ENCODE measurements at regions not wholly inside any gene's neighbourhood (a gene's known extent, or its start where the extent isn't known, plus 50 kb on each side); places are given as distances from the start of the nearest gene placed in this dataset.

DNA sequence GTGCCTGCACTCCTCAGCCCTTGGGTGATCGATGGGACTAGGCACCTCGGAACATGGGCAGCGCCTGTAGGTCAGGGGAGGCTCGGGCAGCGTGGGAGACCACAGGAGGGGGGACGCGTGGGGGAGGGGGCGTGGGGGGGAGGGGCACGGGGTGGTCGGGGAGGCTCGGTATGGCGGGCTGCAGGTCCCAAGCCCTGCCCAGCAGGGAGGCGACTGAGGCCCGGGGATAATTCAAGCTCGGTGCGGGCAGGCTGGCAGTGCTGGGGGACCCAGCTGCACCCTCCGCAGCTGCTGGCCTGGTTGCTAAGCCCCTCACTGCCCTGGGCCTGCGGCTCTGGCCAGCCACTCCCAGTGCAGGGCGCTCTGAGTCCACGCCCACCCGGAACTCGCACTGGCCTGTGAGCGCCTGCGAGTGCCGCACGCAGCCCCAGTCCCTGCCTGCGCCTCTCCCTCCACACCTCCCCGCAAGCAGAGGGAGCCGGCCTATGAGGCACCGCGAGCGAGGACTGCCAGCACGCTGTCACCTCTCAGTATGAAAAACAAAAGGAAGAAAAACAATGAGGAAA is 1698.3 kb upstream of the RAG2 start:
- no peak for DNase-seq (ENCODE audit: low spot score)

DNA sequence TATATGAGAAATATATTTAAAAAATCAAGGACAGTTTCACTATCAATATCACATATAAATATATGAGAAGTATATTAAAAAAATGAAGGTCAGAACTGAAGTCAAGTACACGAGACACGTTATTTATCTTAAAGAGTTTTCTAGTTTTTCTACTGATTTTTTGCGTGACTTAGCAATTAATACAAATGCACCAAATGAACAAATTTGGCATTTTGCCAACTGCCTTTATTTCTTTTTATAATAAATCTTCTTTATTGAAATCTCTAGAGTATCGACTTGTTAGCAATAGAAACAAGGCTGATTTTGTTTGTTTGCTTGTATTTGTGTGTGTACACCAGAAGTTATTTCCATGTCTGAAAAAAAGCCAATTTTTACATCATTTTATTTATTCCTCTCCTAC is 1684.7 kb upstream of the RAG2 start:
- no peak for DNase-seq (ENCODE audit: low spot score)

- no peak for DNase-seq (ENCODE audit: low spot score)
Measured at GRCh38 chr11:38278457-38279141, 1680.6 kb upstream of the RAG2 start.

DNA sequence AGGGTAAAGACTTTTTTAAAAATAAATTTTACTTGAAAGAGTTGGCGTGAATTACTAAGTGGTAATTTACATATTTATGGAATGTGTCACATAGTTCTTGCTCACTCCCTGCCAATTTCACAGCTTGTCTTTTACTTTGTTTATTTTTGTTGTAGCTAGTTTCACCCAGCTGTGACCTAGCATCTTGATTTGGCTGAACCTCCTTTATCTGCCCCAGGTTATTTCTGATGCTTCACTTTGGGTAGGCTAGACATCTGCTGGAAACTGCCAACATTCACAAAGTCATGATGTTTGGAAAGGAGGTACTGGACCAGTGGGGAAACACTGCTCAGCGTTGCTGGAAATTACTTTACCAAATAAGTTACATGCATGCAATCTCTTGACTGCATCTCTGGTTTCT is 1676.0 kb upstream of the RAG2 start:
- DNase-seq (ENCODE audit: low spot score), result no peak

DNA sequence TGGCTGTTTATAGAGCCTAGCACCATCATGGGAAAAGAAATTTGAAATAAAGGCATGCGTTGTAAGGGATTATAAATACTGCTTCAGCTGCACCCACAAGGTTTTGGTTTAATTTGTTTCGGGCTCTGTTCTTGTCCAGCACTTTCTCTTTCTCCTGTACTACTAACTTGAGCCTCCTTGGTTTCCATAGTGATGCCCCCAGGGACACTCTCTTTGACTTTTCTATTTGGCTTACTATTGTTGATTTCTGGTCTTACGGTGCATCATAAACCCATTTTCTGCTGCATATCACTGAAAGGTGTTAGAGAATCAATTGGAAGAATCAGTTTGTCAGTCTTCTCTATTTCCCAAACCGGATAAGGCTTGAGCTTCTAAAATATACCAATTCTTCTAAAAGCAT is 1674.3 kb upstream of the RAG2 start:
- DNase-seq (ENCODE audit: low spot score), result no peak

GRCh38 chr11:38266691-38267090 is 1668.7 kb upstream of the RAG2 start:
- no peak for DNase-seq (ENCODE audit: low spot score)

GRCh38 chr11:38256436-38256835 is 1658.4 kb upstream of the RAG2 start:
- DNase-seq (ENCODE audit: low spot score), result no peak

DNA sequence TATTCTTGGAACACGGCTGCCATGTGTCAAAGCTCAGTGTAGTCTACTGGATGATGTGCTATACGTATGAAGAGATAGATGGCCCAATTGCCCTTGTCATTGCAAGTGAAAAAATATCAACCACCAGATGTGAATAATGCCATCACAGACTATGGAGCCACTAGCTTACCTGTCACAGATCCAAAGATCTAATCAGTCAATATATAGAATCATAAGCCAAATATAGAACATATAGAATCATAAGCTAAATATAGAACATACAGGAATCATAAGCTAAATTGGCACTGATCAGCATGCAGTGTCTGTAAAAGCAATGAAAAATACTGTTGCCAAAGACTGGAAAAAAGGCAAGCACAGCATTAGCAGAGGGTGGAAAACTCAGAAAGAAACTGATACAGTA is 1656.9 kb upstream of the RAG2 start:
- no peak for DNase-seq (ENCODE audit: low spot score)

DNA sequence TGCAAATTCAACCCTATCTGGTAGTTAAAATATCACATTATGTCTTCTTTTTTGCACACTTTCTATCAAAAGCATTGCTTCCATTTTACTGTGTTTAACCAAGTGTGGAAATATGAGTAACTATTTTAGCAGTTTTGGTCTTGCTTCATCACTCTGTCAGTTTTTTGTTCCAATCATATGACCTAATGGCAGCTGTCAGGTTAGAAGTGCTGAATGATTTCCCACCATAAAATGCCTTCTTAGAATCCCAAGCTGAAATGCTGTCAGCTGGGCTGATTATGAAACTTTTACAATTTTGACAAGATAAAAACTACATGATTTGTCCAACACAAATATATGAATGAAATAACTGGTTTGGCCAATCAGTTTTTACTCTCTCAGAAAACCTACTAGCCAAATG is 1654.6 kb upstream of the RAG2 start:
- no peak for DNase-seq (ENCODE audit: low spot score)

DNA sequence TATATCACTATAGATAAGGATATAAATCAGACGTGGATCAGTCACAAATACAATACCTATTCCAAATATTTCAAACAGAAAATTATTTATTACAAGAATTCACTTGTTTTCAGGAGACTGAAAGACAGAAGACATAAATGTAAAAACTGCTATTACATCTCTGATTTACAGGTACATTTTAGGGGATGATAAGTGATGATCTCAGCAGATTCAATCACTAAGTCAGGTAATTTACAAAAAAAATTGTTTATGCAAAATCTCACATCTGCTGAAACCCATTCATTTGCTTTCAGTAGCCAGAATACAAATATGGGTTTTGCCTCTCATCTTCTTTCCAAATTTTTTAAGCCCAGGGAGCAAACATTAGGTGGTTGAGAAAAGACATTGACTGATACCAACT is 1648.4 kb upstream of the RAG2 start:
- no peak for DNase-seq (ENCODE audit: low spot score)

- DNase-seq (ENCODE audit: low spot score), result no peak
Measured at GRCh38 chr11:38226684-38227083, 1628.6 kb upstream of the RAG2 start.

- DNase-seq (ENCODE audit: low spot score), result no peak
Measured at GRCh38 chr11:38221295-38221694, 1623.3 kb upstream of the RAG2 start.

GRCh38 chr11:38219636-38220035 is 1621.6 kb upstream of the RAG2 start:
- no peak for DNase-seq (ENCODE audit: low spot score)

- no peak for DNase-seq (ENCODE audit: low spot score)
Measured at GRCh38 chr11:38208951-38209350, 1610.9 kb upstream of the RAG2 start.

DNA sequence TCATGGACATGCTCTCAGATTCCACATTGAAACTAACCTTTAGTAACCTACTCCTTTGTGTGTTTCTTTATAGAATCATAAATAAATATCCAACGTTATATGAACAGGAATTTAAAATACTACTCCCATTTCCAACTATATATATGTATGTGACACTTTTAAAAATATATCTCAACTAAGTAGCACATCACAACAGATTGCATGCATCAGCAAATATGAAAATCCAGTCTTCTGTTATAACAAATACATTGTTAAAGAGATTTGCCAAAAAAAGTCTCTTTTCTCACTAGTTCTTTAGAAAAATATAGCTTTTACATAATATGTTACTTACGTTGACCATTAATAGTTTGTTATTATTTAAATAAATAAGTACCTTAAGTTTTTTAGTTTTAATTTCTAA is 1608.6 kb upstream of the RAG2 start:
- no peak for DNase-seq (ENCODE audit: low spot score)

DNA sequence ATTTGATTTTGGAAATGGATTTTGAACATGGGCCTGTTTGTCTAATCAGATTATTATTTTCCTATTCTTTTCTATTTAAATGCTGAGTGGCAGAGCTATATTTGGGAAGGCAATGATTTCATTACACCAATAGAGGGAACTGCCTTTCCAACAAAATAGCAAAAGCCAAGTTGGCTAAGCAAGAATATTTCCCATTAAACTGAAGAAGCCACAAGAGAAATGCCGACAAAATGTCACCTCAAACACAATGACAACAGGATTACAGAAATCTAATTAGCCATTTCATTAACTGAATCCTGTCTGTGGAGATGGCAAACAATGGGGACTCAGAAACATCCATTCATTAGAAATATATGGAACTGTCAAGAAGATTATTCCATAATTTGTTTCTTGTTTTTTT is 1593.1 kb upstream of the RAG2 start:
- no peak for DNase-seq (ENCODE audit: low spot score)

DNA sequence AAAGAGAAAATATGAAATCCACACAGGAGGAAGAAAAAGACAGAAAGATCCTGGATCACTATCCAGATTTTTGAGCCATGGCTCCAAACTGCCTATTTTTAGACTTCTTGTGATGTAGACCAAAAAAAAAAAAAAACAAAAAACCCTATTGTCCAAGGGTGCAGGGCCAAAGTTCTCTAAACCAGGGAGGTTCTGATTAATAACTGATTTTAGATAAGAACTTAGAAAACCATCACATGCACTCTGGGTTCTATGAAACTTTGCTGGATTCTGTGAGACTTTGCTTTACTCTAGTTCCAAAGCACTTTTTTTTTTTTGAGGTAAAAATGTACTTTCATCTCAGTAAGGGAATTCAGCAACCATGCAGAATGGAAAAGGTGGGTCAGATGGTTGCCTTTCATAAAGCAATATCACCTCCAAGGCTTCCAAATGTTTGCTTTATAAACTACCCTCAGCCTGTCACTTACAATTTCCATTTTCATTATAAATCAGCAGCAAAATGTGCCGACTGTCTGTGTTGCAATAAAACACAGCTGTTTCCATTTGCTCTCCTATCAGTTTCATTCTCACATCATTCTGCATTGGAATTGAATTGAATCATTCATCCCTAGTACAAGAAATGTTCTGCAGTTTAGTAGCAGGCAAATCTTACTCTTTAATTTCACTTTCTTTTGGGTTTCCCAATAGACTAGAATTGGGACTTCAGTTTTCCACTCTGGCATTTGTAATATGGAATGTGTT is 1584.3 kb upstream of the RAG2 start:
- no peak for DNase-seq (ENCODE audit: low spot score)

GRCh38 chr11:38176686-38177322 is 1578.8 kb upstream of the RAG2 start:
- DNase-seq (ENCODE audit: low spot score), result no peak

DNA sequence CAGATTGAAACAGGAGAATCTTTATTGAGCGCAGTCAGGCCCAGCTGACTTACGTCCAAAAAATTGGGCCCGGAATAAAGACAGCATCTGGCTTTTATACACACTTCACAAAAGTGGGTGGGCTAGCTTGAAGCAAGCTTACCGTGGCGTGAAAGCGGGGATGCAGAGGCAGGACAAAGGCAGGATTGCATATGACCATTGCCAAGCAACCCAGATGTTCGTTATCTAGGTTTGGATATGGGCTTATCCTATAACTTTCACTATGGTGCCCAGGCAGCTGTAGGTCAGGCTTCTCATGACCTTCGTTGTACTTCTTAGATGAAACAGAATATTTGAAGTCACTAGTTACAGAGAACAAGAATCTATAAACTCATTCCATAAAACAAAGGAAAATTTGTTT is 1575.6 kb upstream of the RAG2 start:
- no peak for DNase-seq (ENCODE audit: low spot score)

DNA sequence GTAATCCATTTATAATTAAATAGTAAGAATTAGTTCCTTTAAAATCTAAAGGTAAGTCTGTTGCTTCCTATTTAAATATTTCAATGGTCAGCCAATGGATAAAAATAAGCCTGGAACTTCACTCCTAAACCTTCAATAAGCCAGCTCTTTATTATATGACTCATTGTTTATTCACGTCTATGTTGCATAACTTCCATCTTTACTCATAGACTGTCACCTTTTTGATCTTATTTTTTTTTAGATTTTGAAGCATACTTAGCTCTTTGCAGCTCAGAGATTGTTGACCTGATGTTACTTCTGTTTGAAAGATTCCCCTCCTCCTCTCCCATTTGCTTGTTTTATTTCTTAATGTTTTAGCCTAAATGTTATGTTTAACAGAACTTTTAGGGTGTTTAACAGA is 1571.2 kb upstream of the RAG2 start:
- DNase-seq (ENCODE audit: low spot score), result no peak

GRCh38 chr11:38163526-38163925 is 1565.5 kb upstream of the RAG2 start:
- no peak for DNase-seq (ENCODE audit: low spot score)

DNA sequence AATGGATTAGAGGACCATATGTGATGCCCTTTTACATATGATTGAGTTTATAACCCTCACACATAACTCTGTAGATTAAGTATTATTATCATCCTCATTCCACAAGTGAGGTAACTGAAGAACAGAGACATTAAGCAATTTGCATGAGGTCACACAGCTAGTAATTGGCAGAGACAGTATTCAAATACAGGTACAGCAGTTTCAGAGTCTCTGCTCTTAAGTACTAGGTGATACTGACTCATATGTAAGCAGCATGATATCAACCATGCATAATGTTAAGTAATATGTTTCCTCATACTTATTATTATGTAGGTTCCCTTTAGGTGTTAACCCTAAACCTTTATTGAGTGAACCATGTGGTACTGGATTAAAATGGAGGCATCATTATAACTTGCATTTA is 1562.4 kb upstream of the RAG2 start:
- DNase-seq (ENCODE audit: low spot score), result no peak

- no peak for DNase-seq (ENCODE audit: low spot score)
Measured at GRCh38 chr11:38159038-38159437, 1561.0 kb upstream of the RAG2 start.

All from mucosa of gallbladder (tissue), 1 donor.